GM18951 (cell line): ENCODE measurements at regions not wholly inside any gene's neighbourhood (a gene's known extent, or its start where the extent isn't known, plus 50 kb on each side); places are given as distances from the start of the nearest gene placed in this dataset.

Experiments used
- POLR2A ChIP-seq: IDR thresholded peaks from 4 replicates; pipeline ENCODE4 v1.6.1; 2011; ENCODE audit warnings: mild to moderate bottlenecking; ENCODE audit not compliant: insufficient read length, insufficient read depth; ENCODE audit errors: extremely low read depth
- in situ Hi-C: fragments of 300-500 bp; cut with MboI; formaldehyde crosslinking; loops from one replicate; pipeline ENCODE4 v1.12.0; 2022; ENCODE audit warnings: low sequenced_read_pairs, mixed read lengths, inconsistent platforms; ENCODE audit not compliant: unreplicated experiment

DNA sequence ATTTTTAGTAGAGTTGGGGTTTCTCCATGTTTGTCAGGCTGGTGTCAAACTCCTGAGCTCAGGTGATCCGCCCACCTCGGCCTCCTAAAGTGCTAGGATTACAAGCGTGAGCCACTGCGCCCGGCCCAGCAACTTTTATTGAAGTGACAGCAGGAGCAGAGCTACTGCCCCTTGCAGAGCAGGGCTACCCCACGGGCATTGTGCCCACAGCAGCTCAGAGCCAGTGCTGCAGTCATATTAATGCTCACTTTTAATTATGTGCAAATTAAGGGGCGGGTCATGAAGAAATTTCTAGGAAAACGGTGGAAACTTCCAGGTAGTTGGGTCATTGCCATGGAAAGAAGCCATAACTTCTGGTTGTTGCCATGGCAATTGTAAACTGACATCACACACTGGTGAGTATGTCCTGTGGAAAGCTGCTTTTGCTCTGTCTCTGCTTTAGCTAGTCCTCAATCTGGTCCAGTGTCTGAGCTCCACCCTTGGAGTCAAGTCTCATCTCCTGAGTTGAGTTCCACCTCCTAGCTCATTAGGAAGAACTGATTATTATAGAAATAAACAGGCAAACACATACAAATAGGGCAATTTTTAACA, 127.3 kb upstream of the ADGRL4 start:
- TF ChIP-seq POLR2A = no peak
- in situ Hi-C loops = no loop called here

DNA sequence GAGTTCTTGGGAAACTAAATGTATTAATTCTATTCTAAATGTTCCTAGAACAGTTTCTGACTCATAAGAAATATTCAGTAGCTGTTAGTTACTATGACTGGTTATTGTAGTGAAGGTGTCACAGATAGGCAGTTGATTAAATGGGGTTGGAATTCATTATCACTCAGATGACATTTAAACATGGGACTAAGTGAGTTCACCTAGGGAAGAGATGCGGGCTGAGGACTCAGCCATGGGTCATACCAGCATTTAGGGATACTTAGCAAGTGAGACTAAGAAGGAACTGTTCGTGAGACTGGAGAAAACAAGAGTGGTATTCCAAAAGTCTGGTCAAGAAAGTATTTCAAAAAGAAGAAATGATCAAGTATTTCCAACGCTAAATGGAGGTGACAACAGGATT, 125.1 kb upstream of the ADGRL4 start:
- in situ Hi-C loops = no loop called here
- TF ChIP-seq POLR2A = no peak

DNA sequence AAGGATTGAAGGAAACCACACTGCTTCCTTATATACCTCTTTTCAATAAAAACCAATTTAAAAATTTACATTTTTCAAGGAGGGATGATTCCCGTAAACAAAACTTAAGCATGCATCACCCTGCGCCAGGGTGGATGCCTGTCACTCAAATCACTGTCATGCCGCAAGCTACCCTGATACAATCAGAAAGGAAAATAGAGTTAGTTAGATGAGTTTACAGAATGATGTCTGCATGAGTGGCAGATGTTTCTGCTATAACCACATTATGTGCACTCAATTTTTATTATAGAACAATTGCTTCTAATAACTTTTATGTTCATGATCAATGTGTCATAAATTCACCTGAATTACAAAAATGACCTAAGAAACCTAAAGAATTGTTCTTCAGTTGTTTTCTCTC, 123.4 kb upstream of the ADGRL4 start:
- in situ Hi-C loops = no loop called here
- TF ChIP-seq POLR2A = no peak

DNA sequence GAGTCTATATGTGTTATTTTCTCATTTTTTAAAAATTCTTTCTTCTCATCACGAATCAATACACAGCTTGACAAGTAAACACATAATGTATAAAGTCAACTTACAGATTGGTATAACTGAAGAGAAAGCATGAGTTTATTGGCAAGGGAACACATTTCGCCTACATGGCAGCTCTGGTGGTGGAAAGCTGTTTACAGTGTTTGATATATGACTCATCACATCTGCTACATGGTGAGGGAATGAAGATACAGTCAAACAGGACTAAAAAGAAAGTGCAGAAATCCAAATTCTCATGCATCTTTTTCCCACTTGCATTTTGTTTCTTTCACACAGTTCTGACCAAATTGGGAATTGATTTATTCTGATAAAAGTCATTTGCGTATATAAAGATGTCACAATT, 122.2 kb upstream of the ADGRL4 start:
- in situ Hi-C loops = no loop called here
- TF ChIP-seq POLR2A = no peak

GRCh38 chr1:79124756-79125155, 118.2 kb upstream of the ADGRL4 start:
- in situ Hi-C loops = no loop called here
- no peak for TF ChIP-seq POLR2A

GRCh38 chr1:79122521-79122920, 116.0 kb upstream of the ADGRL4 start:
- in situ Hi-C loops = no loop called here
- TF ChIP-seq POLR2A = no peak

DNA sequence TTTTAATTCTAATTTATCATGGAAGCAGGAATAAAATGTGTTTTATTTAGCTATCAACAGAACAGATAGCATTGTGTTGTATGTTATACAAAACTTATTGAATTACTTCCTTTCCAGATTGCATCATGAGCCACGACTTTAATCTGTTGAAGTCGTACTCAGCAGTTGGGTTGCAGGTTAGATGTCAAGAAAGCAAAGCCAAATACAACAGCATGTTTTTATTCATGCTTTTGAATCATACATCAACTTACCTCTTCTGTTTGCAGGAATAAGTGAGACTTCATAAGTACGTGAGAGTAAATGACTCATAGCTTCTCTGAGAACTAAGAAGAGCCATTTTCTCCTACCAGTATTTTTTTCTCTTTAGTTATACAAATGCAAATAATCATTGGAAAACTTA, 110.8 kb upstream of the ADGRL4 start:
- in situ Hi-C loops = no loop called here
- no peak for TF ChIP-seq POLR2A

- in situ Hi-C loops = no loop called here
- TF ChIP-seq POLR2A = no peak
Measured at GRCh38 chr1:79113836-79114235, 107.3 kb upstream of the ADGRL4 start.

GRCh38 chr1:79110749-79111148, 104.2 kb upstream of the ADGRL4 start:
- no peak for TF ChIP-seq POLR2A
- in situ Hi-C loops = no loop called here

GRCh38 chr1:79109445-79109844, 102.9 kb upstream of the ADGRL4 start:
- TF ChIP-seq POLR2A = no peak
- in situ Hi-C loops = no loop called here

- no peak for TF ChIP-seq POLR2A
- in situ Hi-C loops = no loop called here
Measured at GRCh38 chr1:79105500-79105899, 99.0 kb upstream of the ADGRL4 start.

DNA sequence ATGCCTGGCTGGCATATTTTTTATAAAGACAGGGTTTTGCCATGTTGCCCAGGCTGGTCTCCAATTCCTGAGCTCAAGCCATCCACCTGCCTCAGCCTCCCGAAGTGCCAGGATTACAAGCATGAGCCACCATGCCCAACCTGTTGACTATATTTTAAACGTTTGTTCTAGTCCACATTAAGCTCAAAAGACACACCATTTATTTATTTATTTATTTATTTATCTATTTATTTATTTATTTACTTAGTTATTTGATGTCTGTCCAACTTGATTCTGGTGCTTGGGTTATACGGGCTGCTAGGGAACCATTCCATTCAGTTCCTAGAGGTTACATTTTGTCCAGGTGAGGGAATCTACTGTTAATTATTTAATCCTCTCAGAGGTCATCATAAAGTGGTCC, 98.1 kb upstream of the ADGRL4 start:
- in situ Hi-C loops = no loop called here
- no peak for TF ChIP-seq POLR2A

DNA sequence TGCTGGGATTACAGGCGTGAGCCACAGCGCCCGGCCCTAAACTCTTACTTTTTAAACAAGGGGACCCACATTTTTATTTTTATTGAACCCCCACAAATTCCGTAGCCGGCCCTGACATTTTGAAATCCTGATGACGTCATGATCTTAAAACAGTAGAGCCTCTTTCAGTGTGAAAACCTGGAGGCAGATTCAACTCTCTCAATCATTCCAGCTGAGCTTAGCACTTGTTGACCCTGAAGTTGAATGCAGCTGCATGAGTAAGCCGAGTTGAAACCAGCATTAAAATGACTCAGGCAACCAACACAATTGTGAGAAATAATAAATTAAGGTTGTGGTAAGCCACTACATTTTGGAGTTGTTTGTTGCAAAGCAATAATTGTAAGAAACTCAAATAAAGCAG, 93.9 kb upstream of the ADGRL4 start:
- TF ChIP-seq POLR2A = no peak
- in situ Hi-C loops = no loop called here

DNA sequence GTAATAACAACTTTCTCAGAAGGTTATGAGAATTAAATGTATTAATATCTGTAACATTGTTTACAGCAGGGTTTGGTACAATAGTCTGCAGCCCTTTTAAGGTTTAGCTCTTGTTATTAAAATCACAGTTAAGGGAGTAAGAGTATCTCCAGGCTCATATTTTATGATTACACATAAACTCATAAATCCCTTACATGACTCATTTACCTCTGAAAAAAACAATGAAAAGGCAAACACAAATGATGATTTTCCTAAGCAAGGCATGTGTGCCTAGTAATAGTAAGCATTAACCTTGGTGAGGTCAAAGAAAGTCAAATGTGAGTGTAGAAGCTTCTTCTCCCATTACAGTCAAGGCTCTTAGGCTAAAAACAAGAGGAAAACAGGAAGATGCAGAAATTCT, 84.5 kb upstream of the ADGRL4 start:
- in situ Hi-C loops = no loop called here
- no peak for TF ChIP-seq POLR2A

DNA sequence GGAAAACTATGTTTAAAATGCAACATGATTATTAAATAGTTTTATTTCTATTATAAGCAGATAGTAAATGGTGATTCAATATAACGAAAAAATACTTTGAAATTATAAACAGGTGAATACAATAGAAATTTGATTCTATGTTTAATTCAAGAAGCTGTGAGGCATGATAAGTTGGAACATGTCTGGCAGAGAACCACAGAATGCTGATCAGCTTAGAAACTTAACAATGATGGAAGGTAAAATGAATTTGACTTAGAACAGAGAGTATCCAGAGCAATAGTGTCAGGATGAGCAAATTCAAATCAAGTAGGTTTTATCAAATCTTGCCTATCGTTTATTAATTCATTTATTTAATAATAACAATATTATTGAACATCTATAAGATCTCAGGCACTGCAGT, 83.4 kb upstream of the ADGRL4 start:
- in situ Hi-C loops = no loop called here
- no peak for TF ChIP-seq POLR2A
